Keratinocyte (primary cell): ENCODE measurements at regions not wholly inside any gene's neighbourhood (a gene's known extent, or its start where the extent isn't known, plus 50 kb on each side); places are given as distances from the start of the nearest gene placed in this dataset.

ENCODE experiments used
- DNase-seq: peaks from one replicate; pipeline ENCODE4 v3.0.0-alpha.2; 2011; ENCODE audit warnings: low read depth, missing footprints, low spot score
- FAIRE-seq: peaks from 2 replicates; lab custom pipeline; 2011; peaks lifted over from hg19 to GRCh38; lab: Jason Lieb, UNC
- H2AFZ ChIP-seq: 2 replicates; pipeline ENCODE4 v1.6.0; 2012; ENCODE audit warnings: low read length, control low read depth, inconsistent platforms; ENCODE audit not compliant: control insufficient read depth
- H3K27ac ChIP-seq: 2 replicates; pipeline ENCODE4 v1.5.1; 2011; ENCODE audit warnings: low read length; ENCODE audit not compliant: control insufficient read depth, insufficient read depth
- H3K27me3 ChIP-seq: 3 replicates; pipeline ENCODE4 v1.6.0; 2011; ENCODE audit warnings: low read length; ENCODE audit not compliant: control insufficient read depth, insufficient read depth; ENCODE audit errors: extremely low read depth
- H3K36me3 ChIP-seq, 2 experiments: 2 replicates in 1 of 2; 3 replicates in 1 of 2; pipeline ENCODE4 v1.5.1; 2011; ENCODE audit warnings: low read length in 2 of 2, mild to moderate bottlenecking in 1 of 2; ENCODE audit not compliant: control insufficient read depth in 2 of 2, insufficient read depth in 2 of 2; ENCODE audit errors: extremely low read depth in 1 of 2
- H3K4me1 ChIP-seq: 3 replicates; pipeline ENCODE4 v1.5.1; 2011; ENCODE audit warnings: low read length; ENCODE audit not compliant: control insufficient read depth, insufficient read depth; ENCODE audit errors: extremely low read depth
- H3K4me2 ChIP-seq: 3 replicates; pipeline ENCODE4 v1.6.0; 2011; ENCODE audit warnings: low read depth, low read length; ENCODE audit not compliant: control insufficient read depth, insufficient read depth; ENCODE audit errors: extremely low read depth
- H3K4me3 ChIP-seq, 3 experiments: fragments of 200-600 bp in 1 of 3; sonication (generic) in 1 of 3; 2 replicates in 2 of 3; 3 replicates in 1 of 3; pipeline ENCODE4 v1.5.1; 2011 to 2016; ENCODE audit warnings: low read length in 3 of 3, mild to moderate bottlenecking in 3 of 3, control low read depth in 2 of 3, inconsistent platforms in 1 of 3, low read depth in 1 of 3, mixed read lengths in 1 of 3, mixed run types in 1 of 3, moderate library complexity in 1 of 3; ENCODE audit not compliant: control insufficient read depth in 2 of 3, insufficient read depth in 2 of 3; ENCODE audit errors: extremely low read depth in 1 of 3
- H3K79me2 ChIP-seq: 2 replicates; pipeline ENCODE4 v1.6.0; 2012; ENCODE audit warnings: low read length; ENCODE audit not compliant: control insufficient read depth, insufficient read depth
- H3K9ac ChIP-seq: 3 replicates; pipeline ENCODE4 v1.6.0; 2011; ENCODE audit warnings: low read length; ENCODE audit not compliant: control insufficient read depth, insufficient read depth; ENCODE audit errors: extremely low read depth
- H3K9me1 ChIP-seq: 3 replicates; pipeline ENCODE4 v1.6.0; 2011; ENCODE audit warnings: low read length; ENCODE audit not compliant: control insufficient read depth, insufficient read depth; ENCODE audit errors: extremely low read depth
- H3K9me3 ChIP-seq: 2 replicates; pipeline ENCODE4 v1.5.1; 2012; ENCODE audit warnings: low read depth, low read length; ENCODE audit not compliant: control insufficient read depth
- H4K20me1 ChIP-seq: 3 replicates; pipeline ENCODE4 v1.6.0; 2011; ENCODE audit warnings: low read length; ENCODE audit not compliant: control insufficient read depth, insufficient read depth; ENCODE audit errors: extremely low read depth
- EZH2 ChIP-seq: IDR thresholded peaks from one replicate; pipeline ENCODE4 v1.6.1; 2012; ENCODE audit warnings: inconsistent platforms, mild to moderate bottlenecking, low read length, moderate library complexity
- dilution Hi-C: fragments of 300-500 bp; cut with MboI; formaldehyde crosslinking; loops from one replicate; pipeline ENCODE4 v1.7.0; 2020; ENCODE audit warnings: low sequenced_read_pairs; ENCODE audit not compliant: extremely low pct_ligation_motif_present
- TF ChIP-seq, protein P1 (sequence below), 3 experiments: IDR thresholded peaks in 1 of 3; conservative IDR thresholded peaks in 1 of 3; optimal IDR thresholded peaks in 1 of 3; 2 replicates in 2 of 3; 3 replicates in 1 of 3; pipeline versions ENCODE3 to v1.5.1; 2011; ENCODE audit warnings: low read length in 3 of 3, mild to moderate bottlenecking in 3 of 3, moderate library complexity in 2 of 3, control low read depth in 1 of 3, inconsistent platforms in 1 of 3; ENCODE audit not compliant: insufficient read depth in 2 of 3; ENCODE audit errors: extremely low read depth in 1 of 3

DNA sequence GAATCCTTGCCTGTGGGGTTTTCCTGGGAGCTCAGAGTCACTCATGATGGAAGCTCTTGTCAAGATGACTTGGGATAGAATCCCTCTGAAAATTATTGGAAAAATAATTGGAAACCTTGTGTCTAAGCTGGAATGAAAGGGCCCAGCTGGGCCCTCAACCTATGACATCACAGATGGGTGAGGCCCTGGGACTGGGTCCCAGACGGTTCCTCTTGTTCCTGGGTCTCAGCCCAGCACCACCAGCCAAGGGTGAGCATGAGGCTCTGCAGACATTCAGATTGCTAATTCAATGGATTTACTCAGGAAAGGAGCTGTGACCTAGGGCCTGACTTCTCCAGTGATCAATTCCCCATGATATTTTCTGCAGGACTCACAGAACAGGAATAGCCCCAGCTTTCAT is 188.3 kb upstream of the MYT1L start:
- Histone ChIP-seq H3K4me1 (no peaks in the 10 kb centered on the region), H3K4me2 (no peak overlapping the region), H3K27ac (no peak overlapping the region), H3K9me3 (no peaks in the 10 kb centered on the region), H2AFZ (no peak overlapping the region), H4K20me1 (no peaks in the 10 kb centered on the region), H3K36me3 (no peaks in the 10 kb centered on the region), H3K4me3 (no peak overlapping the region), H3K9me1 (no peaks in the 10 kb centered on the region), H3K79me2 (no peaks in the 10 kb centered on the region), H3K27me3 (no peaks in the 10 kb centered on the region), H3K9ac (no peak overlapping the region)
- no peak for TF ChIP-seq EZH2
- TF ChIP-seq, protein P1, sequence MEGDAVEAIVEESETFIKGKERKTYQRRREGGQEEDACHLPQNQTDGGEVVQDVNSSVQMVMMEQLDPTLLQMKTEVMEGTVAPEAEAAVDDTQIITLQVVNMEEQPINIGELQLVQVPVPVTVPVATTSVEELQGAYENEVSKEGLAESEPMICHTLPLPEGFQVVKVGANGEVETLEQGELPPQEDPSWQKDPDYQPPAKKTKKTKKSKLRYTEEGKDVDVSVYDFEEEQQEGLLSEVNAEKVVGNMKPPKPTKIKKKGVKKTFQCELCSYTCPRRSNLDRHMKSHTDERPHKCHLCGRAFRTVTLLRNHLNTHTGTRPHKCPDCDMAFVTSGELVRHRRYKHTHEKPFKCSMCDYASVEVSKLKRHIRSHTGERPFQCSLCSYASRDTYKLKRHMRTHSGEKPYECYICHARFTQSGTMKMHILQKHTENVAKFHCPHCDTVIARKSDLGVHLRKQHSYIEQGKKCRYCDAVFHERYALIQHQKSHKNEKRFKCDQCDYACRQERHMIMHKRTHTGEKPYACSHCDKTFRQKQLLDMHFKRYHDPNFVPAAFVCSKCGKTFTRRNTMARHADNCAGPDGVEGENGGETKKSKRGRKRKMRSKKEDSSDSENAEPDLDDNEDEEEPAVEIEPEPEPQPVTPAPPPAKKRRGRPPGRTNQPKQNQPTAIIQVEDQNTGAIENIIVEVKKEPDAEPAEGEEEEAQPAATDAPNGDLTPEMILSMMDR (optimal IDR thresholded peaks at IDR 0.05 in 1 of 3, IDR thresholded peaks at IDR 0.05 in 1 of 3, conservative IDR thresholded peaks at IDR 0.05 in 1 of 3; ENCODE audit: extremely low read depth in 1 of 3, insufficient read depth in 2 of 3, low read length in 3 of 3): no peak
- dilution Hi-C loops: no loop called here
- DNase-seq (no peak), FAIRE-seq (no peak)

DNA sequence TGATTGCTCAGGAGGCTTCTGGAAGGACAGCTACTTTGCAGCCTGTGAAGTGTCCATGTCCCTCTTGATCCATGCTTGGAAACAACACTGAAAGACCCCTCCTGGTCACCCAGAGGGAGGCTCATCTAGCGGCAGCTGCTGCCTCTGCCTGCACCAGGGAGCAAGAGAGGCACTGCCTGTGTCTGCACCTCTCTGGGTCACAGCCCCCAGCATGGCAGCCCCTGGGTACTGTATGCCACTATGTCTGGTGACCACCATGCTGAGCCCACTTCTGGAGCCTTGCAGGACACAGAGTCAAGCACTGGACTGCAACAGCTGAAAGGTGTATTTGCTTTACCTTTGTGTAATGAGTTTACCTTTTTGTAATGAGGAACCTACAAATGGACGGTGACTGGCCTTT is 186.3 kb upstream of the MYT1L start:
- no peak for TF ChIP-seq EZH2
- TF ChIP-seq, protein P1 (optimal IDR thresholded peaks at IDR 0.05 in 1 of 3, IDR thresholded peaks at IDR 0.05 in 1 of 3, conservative IDR thresholded peaks at IDR 0.05 in 1 of 3; ENCODE audit: extremely low read depth in 1 of 3, insufficient read depth in 2 of 3, low read length in 3 of 3): no peak
- Histone ChIP-seq H3K4me1 (no peaks in the 10 kb centered on the region), H2AFZ (no peak overlapping the region)

More for the DNA sequence above, 186.3 kb upstream of the MYT1L start:
- Histone ChIP-seq H3K36me3 (no peaks in the 10 kb centered on the region), H3K79me2 (no peaks in the 10 kb centered on the region), H3K9me1 (no peaks in the 10 kb centered on the region), H3K9me3 (no peaks in the 10 kb centered on the region), H3K4me2 (no peak overlapping the region), H3K4me3 (no peak overlapping the region), H3K27ac (no peak overlapping the region), H4K20me1 (no peaks in the 10 kb centered on the region), H3K9ac (no peak overlapping the region), H3K27me3 (no peaks in the 10 kb centered on the region)
- DNase-seq (no peak), FAIRE-seq (no peak)
- dilution Hi-C loops: no loop called here
